ENCODE measurements at regions not wholly inside any gene's neighbourhood (a gene's known extent, or its start where the extent isn't known, plus 50 kb on each side); places are given as distances from the start of the nearest gene placed in this dataset.

DNA sequence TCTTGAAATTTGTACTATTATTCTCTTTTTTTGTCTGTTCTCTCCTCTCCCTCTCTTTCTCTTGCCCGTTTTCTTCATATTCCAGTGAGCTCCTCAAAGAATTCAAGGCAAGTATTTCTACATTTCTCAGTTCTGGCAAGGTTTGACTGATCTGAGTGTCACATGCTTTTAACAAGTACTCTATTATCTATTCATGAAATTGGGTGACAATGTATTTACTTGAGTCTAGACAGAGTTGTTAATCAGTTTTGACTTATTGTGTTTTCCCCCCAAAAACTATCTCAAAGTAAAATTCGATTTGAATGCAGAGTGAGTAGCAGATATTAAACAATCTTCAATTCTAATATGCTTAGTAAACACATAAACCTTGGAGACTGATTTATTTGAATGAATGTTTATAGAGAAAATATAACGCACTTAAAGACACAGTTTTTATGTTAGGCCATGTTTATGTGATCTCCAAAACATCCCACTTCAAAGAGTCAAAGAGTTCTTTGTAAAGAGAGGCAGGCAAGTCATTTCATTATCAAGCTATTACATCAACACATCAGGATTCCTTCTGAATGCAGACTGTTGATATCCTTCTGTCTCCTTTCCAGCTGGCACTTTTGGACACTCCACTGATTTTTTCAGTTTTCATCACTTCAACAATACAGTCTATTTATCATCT lies 166.6 kb downstream of the SLITRK6 start:
- TF ChIP-seq TAF1 (IDR thresholded peaks at IDR 0.05; ENCODE audit: borderline replicate concordance, insufficient read depth, low read length): no peak
- no peak for TF ChIP-seq FOXP2 (optimal IDR thresholded peaks at IDR 0.05; ENCODE audit: borderline replicate concordance, extremely low read depth, extremely low read length, insufficient read depth)
- no peak for TF ChIP-seq POLR2AphosphoS5 (IDR thresholded peaks at IDR 0.05; ENCODE audit: low read depth, low read length)
- TF ChIP-seq, protein P1, sequence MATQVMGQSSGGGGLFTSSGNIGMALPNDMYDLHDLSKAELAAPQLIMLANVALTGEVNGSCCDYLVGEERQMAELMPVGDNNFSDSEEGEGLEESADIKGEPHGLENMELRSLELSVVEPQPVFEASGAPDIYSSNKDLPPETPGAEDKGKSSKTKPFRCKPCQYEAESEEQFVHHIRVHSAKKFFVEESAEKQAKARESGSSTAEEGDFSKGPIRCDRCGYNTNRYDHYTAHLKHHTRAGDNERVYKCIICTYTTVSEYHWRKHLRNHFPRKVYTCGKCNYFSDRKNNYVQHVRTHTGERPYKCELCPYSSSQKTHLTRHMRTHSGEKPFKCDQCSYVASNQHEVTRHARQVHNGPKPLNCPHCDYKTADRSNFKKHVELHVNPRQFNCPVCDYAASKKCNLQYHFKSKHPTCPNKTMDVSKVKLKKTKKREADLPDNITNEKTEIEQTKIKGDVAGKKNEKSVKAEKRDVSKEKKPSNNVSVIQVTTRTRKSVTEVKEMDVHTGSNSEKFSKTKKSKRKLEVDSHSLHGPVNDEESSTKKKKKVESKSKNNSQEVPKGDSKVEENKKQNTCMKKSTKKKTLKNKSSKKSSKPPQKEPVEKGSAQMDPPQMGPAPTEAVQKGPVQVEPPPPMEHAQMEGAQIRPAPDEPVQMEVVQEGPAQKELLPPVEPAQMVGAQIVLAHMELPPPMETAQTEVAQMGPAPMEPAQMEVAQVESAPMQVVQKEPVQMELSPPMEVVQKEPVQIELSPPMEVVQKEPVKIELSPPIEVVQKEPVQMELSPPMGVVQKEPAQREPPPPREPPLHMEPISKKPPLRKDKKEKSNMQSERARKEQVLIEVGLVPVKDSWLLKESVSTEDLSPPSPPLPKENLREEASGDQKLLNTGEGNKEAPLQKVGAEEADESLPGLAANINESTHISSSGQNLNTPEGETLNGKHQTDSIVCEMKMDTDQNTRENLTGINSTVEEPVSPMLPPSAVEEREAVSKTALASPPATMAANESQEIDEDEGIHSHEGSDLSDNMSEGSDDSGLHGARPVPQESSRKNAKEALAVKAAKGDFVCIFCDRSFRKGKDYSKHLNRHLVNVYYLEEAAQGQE (IDR thresholded peaks at IDR 0.05; ENCODE audit: insufficient read depth in 1 of 2, low read depth in 2 of 2, low read length in 2 of 2): no peak
- no peak for TF ChIP-seq SIN3A (IDR thresholded peaks at IDR 0.05; ENCODE audit: borderline replicate concordance, insufficient read depth, low read length)

DNA sequence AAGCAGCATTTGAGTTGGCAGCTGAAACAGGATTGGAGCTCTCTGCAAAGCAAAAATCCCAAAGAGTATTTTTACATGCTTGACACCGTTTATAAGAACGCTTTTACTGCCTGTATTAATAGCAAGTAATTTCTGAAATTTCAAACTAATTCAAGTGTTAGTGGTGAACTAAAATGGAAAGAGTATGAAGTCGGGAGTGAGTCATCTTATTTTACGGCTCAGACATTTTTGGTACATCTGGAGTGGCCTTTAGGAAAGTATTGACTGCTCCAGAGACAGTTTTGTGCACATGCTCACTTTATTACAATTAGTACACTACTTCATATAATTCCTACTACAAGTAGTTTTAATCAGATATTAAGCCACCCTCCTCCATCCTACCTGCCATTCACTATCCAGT lies 167.4 kb downstream of the SLITRK6 start:
- TF ChIP-seq POLR2AphosphoS5 (IDR thresholded peaks at IDR 0.05; ENCODE audit: low read depth, low read length) (no peak), TAF1 (IDR thresholded peaks at IDR 0.05; ENCODE audit: borderline replicate concordance, insufficient read depth, low read length) (no peak), SIN3A (IDR thresholded peaks at IDR 0.05; ENCODE audit: borderline replicate concordance, insufficient read depth, low read length) (no peak), FOXP2 (optimal IDR thresholded peaks at IDR 0.05; ENCODE audit: borderline replicate concordance, extremely low read depth, extremely low read length, insufficient read depth) (no peak)
- TF ChIP-seq, protein P1 (IDR thresholded peaks at IDR 0.05; ENCODE audit: insufficient read depth in 1 of 2, low read depth in 2 of 2, low read length in 2 of 2): no peak

DNA sequence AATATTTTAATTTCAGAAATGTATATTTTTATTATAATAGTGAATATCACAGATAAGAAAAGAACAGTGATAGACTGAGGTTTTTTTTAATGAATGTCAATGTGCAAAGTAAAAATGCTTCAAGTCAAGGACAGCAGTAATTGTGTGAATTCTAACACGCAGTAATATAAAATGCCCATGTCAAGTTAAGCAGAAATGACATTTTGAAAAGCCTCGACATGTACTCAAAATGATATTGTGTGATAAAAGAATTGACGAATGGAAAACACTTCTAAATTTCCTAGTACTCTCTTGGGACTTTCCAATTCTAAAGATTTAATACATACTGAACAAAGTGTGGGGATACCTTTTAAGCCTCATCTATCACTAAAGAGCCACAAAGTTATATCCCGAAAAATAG lies 172.6 kb downstream of the SLITRK6 start:
- TF ChIP-seq POLR2AphosphoS5 (IDR thresholded peaks at IDR 0.05; ENCODE audit: low read depth, low read length) (no peak), FOXP2 (optimal IDR thresholded peaks at IDR 0.05; ENCODE audit: borderline replicate concordance, extremely low read depth, extremely low read length, insufficient read depth) (no peak), SIN3A (IDR thresholded peaks at IDR 0.05; ENCODE audit: borderline replicate concordance, insufficient read depth, low read length) (no peak), TAF1 (IDR thresholded peaks at IDR 0.05; ENCODE audit: borderline replicate concordance, insufficient read depth, low read length) (no peak)
- TF ChIP-seq, protein P1 (IDR thresholded peaks at IDR 0.05; ENCODE audit: insufficient read depth in 1 of 2, low read depth in 2 of 2, low read length in 2 of 2): no peak

DNA sequence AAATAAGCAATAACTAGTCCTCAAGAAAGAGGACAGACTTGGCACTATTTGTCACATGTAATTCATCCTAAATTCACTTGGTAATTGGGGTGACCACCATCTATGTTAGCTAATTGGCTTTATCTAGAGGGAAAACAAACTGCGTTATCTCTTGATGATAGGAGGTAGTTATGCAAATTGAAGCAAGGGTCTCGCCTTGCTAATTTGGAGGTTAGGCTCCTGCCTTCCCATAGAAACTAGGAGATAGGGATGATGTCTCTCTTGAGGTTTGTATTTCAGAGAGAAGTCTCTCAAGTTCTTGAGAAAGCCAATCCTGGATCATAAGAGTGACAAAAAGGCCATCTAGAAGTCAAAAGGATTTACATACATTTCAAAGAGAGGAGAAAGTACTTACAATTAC lies 179.9 kb downstream of the SLITRK6 start:
- TF ChIP-seq TAF1 (IDR thresholded peaks at IDR 0.05; ENCODE audit: borderline replicate concordance, insufficient read depth, low read length) (no peak), SIN3A (IDR thresholded peaks at IDR 0.05; ENCODE audit: borderline replicate concordance, insufficient read depth, low read length) (no peak), FOXP2 (optimal IDR thresholded peaks at IDR 0.05; ENCODE audit: borderline replicate concordance, extremely low read depth, extremely low read length, insufficient read depth) (no peak), POLR2AphosphoS5 (IDR thresholded peaks at IDR 0.05; ENCODE audit: low read depth, low read length) (no peak)
- TF ChIP-seq, protein P1 (IDR thresholded peaks at IDR 0.05; ENCODE audit: insufficient read depth in 1 of 2, low read depth in 2 of 2, low read length in 2 of 2): no peak
